ENCODE measurements at regions not wholly inside any gene's neighbourhood (a gene's known extent, or its start where the extent isn't known, plus 50 kb on each side); places are given as distances from the start of the nearest gene placed in this dataset.
"Not testable (repeated sequence)": the region's sequence is repeated elsewhere in the genome, so short reads cannot be mapped to it uniquely, and the experiment has no call there.

- Histone ChIP-seq H3K9me3 (no peaks in the 10 kb centered on the region), H3K27ac (no peak overlapping the region), H3K36me3 (no peaks in the 10 kb centered on the region), H3K4me3 (replicated peaks in 1 of 3) (no peak overlapping the region), H3K4me1 (no peaks in the 10 kb centered on the region), H3K27me3 (no peaks in the 10 kb centered on the region)
- DNase-seq, result no peak
- intact Hi-C loops (cut with DNase I), result no loop called here
- TF ChIP-seq, protein P1, sequence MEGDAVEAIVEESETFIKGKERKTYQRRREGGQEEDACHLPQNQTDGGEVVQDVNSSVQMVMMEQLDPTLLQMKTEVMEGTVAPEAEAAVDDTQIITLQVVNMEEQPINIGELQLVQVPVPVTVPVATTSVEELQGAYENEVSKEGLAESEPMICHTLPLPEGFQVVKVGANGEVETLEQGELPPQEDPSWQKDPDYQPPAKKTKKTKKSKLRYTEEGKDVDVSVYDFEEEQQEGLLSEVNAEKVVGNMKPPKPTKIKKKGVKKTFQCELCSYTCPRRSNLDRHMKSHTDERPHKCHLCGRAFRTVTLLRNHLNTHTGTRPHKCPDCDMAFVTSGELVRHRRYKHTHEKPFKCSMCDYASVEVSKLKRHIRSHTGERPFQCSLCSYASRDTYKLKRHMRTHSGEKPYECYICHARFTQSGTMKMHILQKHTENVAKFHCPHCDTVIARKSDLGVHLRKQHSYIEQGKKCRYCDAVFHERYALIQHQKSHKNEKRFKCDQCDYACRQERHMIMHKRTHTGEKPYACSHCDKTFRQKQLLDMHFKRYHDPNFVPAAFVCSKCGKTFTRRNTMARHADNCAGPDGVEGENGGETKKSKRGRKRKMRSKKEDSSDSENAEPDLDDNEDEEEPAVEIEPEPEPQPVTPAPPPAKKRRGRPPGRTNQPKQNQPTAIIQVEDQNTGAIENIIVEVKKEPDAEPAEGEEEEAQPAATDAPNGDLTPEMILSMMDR (IDR thresholded peaks at IDR 0.05), result no peak
- TF ChIP-seq POLR2A (IDR thresholded peaks at IDR 0.05), result no peak
- WGBS, 2 donors, result 58 to 72% methylated on average over 2 of the region's 2 CpGs
Observed at GRCh38 chr16:60655514-60656153, 1380.6 kb downstream of the CDH8 start.

GRCh38 chr16:60651346-60651745, 1384.9 kb downstream of the CDH8 start:
- no peak overlapping the region for H3K4me3 ChIP-seq (replicated peaks in 1 of 3)
- TF ChIP-seq, protein P1 (IDR thresholded peaks at IDR 0.05), result no peak
- no peak for TF ChIP-seq POLR2A (IDR thresholded peaks at IDR 0.05)
- H3K27ac ChIP-seq, result no peak overlapping the region
- no peaks in the 10 kb centered on the region for H3K36me3 ChIP-seq
- WGBS, 2 donors, result 94 to 95% methylated on average over 3 of the region's 3 CpGs
- intact Hi-C loops (cut with DNase I), result no loop called here
- H3K27me3 ChIP-seq, result no peaks in the 10 kb centered on the region
- no peaks in the 10 kb centered on the region for H3K4me1 ChIP-seq
- DNase-seq, result no peak
- H3K9me3 ChIP-seq, result no peaks in the 10 kb centered on the region

- intact Hi-C loops (cut with DNase I), result no loop called here
- no peak for DNase-seq
- TF ChIP-seq, protein P1 (IDR thresholded peaks at IDR 0.05), result no peak
- TF ChIP-seq POLR2A (IDR thresholded peaks at IDR 0.05), result no peak
- H3K36me3 ChIP-seq, result no peaks in the 10 kb centered on the region
- H3K4me1 ChIP-seq, result no peaks in the 10 kb centered on the region
- H3K4me3 ChIP-seq (replicated peaks in 1 of 3), result no peak overlapping the region
- no peaks in the 10 kb centered on the region for H3K27me3 ChIP-seq
- no peak overlapping the region for H3K27ac ChIP-seq
- no peaks in the 10 kb centered on the region for H3K9me3 ChIP-seq
Observed at GRCh38 chr16:60648290-60648689, 1387.9 kb downstream of the CDH8 start.

DNA sequence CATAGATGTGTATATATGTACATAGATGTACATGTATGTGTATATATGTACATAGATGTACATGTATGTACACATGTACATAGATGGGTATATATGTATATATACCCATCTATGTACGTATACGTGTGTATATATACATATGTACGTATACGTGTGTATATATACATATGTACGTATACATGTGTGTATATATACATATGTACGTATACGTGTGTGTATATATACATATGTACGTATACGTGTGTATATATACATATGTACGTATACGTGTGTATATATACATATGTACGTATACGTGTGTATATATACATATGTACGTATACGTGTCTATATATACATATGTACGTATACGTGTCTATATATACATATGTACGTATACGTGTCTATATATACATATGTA, 1388.8 kb downstream of the CDH8 start:
- WGBS, 2 donors, result 87 to 95% methylated on average over 19 of the region's 19 CpGs
- H3K27ac ChIP-seq; DNase-seq; H3K9me3 ChIP-seq; H3K4me3 ChIP-seq (replicated peaks in 1 of 3); H3K4me1 ChIP-seq; intact Hi-C loops (cut with DNase I); H3K36me3 ChIP-seq; H3K27me3 ChIP-seq: not testable (repeated sequence)

DNA sequence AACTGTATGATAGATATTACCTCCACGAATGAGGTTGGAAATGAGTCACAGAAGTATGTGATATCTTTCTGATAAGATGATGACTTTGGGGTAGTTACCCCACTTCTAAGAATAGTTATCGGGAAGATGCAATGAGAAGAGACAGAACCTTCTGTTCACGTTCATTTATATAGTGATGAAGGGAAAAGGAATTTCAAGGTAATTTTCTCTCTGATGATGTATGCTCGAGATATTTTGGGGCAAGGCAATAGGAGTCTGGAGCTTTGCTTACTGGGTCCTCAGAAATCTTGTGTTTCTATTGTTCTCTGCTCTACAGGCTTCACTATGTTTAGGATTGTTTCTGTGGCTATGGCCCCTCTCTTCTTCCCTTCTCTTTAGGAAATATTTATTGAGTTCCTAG, 1389.6 kb downstream of the CDH8 start:
- H3K36me3 ChIP-seq, result no peaks in the 10 kb centered on the region
- 89 to 93% methylated on average over 4 of the region's 4 CpGs for WGBS, 2 donors
- no peaks in the 10 kb centered on the region for H3K27me3 ChIP-seq
- intact Hi-C loops (cut with DNase I), result no loop called here
- TF ChIP-seq, protein P1 (IDR thresholded peaks at IDR 0.05), result no peak
- TF ChIP-seq POLR2A (IDR thresholded peaks at IDR 0.05), result no peak
- H3K4me3 ChIP-seq (replicated peaks in 1 of 3), result no peak overlapping the region
- no peaks in the 10 kb centered on the region for H3K4me1 ChIP-seq
- H3K9me3 ChIP-seq, result no peaks in the 10 kb centered on the region
- H3K27ac ChIP-seq, result no peak overlapping the region
- DNase-seq, result no peak

DNA sequence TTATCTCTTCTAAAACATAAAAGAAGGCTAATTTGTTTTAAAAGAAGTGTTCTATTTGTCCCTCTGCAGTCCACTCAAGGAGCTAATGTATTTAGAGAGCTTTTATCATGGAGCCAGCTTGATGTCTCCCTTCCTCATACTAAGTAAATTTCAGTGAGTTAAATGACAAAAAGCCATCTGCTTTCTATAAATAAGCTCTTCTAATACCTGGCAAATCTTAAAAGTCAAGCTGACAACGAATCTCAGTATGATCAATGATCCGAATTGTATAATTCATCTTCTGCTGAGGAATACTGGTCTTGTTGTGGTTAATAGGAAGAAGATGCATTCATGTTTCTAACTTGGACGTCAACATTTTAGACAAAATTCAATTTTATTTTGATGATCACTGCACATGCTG, 1390.7 kb downstream of the CDH8 start:
- intact Hi-C loops (cut with DNase I), result no loop called here
- Histone ChIP-seq H3K27me3 (no peaks in the 10 kb centered on the region), H3K9me3 (no peaks in the 10 kb centered on the region), H3K4me1 (no peaks in the 10 kb centered on the region), H3K4me3 (replicated peaks in 1 of 3) (no peak overlapping the region), H3K27ac (no peak overlapping the region), H3K36me3 (no peaks in the 10 kb centered on the region)
- TF ChIP-seq, protein P1 (IDR thresholded peaks at IDR 0.05), result no peak
- no peak for TF ChIP-seq POLR2A (IDR thresholded peaks at IDR 0.05)
- no peak for DNase-seq
- 53 to 78% methylated on average over 3 of the region's 3 CpGs for WGBS, 2 donors
